ENCODE measurements at regions not wholly inside any gene's neighbourhood (a gene's known extent, or its start where the extent isn't known, plus 50 kb on each side); places are given as distances from the start of the nearest gene placed in this dataset.

DNA sequence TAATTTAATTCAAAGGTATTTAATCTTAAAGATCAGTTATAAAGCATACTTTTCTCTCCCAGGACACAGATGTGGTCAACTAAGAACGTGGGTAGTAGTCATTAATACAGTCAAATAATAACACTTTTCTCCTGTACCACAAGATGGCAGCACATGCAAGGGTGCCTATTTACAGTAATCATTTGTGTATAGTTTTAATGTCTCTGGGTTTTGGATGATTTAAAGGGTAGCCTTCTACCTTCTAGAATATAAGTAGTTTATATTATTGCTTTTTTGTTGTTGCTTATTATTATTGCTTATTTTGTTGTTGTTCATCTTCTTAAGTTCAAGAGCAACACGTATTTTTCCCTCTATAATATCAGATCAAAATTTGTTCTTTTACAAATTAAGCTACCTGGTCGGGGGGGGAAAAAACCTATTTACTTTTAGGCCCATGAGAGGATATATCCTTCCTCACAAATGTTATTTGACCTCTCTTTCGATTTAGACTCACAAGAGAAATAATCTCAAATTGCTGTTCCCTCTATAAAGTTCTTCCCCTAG lies 59.6 kb upstream of the SLC27A6 start:
- H3K4me3 ChIP-seq: no peak overlapping the region
- H3K27ac ChIP-seq: no peak overlapping the region
- intact Hi-C loops (cut with DNase I; ENCODE audit: low total_unique reads): no loop called here
- no peaks in the 10 kb centered on the region for H3K27me3 ChIP-seq
- no peak for DNase-seq (ENCODE audit: low spot score in 2 of 2)
- no peaks in the 10 kb centered on the region for H3K9me3 ChIP-seq
- no peaks in the 10 kb centered on the region for H3K4me1 ChIP-seq
- TF ChIP-seq POLR2A (IDR thresholded peaks at IDR 0.05) (no peak), POLR2AphosphoS5 (IDR thresholded peaks at IDR 0.05) (no peak)
- TF ChIP-seq, protein P1, sequence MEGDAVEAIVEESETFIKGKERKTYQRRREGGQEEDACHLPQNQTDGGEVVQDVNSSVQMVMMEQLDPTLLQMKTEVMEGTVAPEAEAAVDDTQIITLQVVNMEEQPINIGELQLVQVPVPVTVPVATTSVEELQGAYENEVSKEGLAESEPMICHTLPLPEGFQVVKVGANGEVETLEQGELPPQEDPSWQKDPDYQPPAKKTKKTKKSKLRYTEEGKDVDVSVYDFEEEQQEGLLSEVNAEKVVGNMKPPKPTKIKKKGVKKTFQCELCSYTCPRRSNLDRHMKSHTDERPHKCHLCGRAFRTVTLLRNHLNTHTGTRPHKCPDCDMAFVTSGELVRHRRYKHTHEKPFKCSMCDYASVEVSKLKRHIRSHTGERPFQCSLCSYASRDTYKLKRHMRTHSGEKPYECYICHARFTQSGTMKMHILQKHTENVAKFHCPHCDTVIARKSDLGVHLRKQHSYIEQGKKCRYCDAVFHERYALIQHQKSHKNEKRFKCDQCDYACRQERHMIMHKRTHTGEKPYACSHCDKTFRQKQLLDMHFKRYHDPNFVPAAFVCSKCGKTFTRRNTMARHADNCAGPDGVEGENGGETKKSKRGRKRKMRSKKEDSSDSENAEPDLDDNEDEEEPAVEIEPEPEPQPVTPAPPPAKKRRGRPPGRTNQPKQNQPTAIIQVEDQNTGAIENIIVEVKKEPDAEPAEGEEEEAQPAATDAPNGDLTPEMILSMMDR (IDR thresholded peaks at IDR 0.05): peak; percentile 40 to 69 (median 55)
- H3K36me3 ChIP-seq: no peaks in the 10 kb centered on the region

DNA sequence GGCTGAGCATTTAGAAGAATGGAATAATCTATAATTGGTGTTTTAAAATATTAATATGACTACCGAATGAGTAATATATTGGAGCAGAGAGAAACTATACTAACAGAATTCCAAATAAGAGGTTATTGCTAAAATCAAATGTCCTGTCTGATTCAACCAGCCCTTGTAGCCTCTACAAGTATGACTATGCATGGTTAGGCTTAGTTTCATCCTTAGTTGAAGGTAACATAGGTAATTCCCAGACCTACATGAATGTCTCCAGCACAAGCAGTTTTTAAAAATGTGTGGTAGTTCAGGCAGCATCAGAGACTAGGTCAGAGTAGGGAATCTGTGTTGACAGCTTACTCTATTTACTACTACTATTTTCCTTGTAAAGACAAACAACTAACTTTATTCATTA lies 51.7 kb upstream of the SLC27A6 start:
- Histone ChIP-seq H3K27ac (no peak overlapping the region), H3K4me3 (no peak overlapping the region), H3K9me3 (no peaks in the 10 kb centered on the region), H3K27me3 (no peaks in the 10 kb centered on the region), H3K4me1 (no peaks in the 10 kb centered on the region), H3K36me3 (no peaks in the 10 kb centered on the region)
- DNase-seq (ENCODE audit: low spot score in 2 of 2): no peak
- TF ChIP-seq, protein P1 (IDR thresholded peaks at IDR 0.05): no peak
- TF ChIP-seq POLR2A (IDR thresholded peaks at IDR 0.05) (no peak), POLR2AphosphoS5 (IDR thresholded peaks at IDR 0.05) (no peak)
- intact Hi-C loops (cut with DNase I; ENCODE audit: low total_unique reads): no loop called here
